ENCODE measurements at regions not wholly inside any gene's neighbourhood (a gene's known extent, or its start where the extent isn't known, plus 50 kb on each side); places are given as distances from the start of the nearest gene placed in this dataset.
A peak's percentile ranks its signal among the peaks of the same experiment; 100 is the strongest.

DNA sequence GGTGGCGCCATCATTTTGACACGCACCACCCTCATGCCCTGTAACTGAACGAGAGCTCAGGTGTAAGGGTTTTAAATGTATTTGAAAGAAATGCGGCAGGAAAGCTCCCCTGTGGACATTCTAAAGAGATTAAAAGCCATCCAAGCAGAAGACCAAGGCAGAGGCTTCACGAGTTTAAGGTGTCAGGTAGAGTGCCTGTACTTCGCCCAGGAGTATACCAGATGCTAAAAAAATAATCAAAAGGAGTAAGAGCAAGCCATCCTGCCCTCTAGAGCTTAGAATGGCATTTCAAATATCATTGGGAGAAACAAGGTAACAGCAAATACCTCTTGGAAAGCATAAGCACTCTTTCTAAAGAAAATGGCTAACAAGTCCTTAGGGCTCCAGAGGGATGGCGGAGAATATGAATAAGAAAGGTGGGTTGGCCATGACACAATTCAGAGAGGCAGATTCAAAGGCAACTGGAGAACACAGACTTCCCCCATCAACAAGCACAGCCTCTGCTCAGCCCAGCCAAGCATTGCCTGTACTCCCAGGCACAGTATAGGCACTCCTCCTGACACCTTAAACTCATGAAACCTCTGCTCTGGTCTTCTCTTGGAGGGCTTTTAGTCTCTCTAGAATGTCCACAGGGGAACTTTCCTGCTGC is 447.6 kb downstream of the SUCLA2 start:
- intact Hi-C loops (cut with DNase I) = no loop called here
- no peak for DNase-seq (ENCODE audit: missing footprints)
- ATAC-seq = no peak

DNA sequence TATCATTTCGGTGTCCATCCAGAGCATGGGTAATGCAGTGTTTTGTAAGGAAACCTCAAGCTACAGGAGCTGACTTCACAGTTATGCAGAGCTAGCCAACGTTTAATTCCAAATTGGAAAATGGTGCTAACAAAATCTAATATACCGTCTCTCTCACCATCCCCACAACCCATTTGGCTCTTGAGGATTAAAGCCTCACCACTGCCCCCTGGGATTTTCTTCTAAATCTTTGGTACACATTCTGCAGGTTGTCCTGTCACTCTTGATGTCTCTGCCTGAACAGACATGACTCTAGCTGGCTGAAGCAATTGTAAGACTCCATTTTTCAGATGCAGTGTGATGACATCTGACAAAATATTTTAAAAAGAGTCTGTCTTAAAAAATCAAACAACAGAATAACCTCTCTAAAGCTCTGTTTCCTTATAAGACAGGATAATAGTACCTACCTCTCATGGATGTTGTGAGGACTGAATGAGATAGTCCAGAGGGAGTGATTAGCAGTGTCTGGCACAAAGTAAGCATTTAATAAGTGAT is 451.8 kb downstream of the SUCLA2 start:
- no peak for ATAC-seq
- intact Hi-C loops (cut with DNase I) = loop anchor here (5.0 kb wide), 2 partner anchors 42 to 122 kb away; no protein-coding TSS in a partner anchor
- no peak for DNase-seq (ENCODE audit: missing footprints)

DNA sequence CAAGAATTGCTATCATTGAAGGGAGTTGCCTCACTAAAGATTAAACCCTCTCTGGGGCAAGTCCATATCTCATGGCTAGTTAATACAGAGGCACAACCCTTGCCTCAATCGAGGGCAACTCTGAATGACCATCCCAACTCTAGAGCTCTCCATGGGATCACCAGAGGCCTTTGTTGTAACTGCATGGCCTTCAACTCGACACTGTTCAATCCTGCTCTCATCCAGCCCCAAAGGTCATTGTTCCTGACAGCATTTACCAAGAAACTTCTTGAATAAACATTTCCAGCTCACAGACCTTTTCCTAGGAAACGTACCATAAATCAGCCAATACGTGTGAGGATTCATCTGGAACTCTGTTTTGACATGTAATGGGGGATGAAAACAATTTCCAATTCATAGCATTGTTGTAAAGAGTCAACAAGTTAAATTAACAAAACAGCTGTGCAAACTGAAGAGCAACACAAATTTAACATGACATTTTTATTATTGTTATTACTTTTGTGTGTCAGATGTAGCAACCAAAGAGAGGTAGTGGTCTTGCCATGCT is 452.7 kb downstream of the SUCLA2 start:
- ATAC-seq = no peak
- intact Hi-C loops (cut with DNase I) = loop anchor here (5.0 kb wide), 2 partner anchors 41 to 121 kb away; no protein-coding TSS in a partner anchor
- no peak for DNase-seq (ENCODE audit: missing footprints)

- ATAC-seq (peak; percentile 91), DNase-seq (ENCODE audit: missing footprints) (no peak)
- intact Hi-C loops (cut with DNase I) = loop anchor here (5.0 kb wide), 2 partner anchors 39 to 119 kb away; no protein-coding TSS in a partner anchor
Measured at GRCh38 chr13:47546391-47547225, 454.5 kb downstream of the SUCLA2 start.

DNA sequence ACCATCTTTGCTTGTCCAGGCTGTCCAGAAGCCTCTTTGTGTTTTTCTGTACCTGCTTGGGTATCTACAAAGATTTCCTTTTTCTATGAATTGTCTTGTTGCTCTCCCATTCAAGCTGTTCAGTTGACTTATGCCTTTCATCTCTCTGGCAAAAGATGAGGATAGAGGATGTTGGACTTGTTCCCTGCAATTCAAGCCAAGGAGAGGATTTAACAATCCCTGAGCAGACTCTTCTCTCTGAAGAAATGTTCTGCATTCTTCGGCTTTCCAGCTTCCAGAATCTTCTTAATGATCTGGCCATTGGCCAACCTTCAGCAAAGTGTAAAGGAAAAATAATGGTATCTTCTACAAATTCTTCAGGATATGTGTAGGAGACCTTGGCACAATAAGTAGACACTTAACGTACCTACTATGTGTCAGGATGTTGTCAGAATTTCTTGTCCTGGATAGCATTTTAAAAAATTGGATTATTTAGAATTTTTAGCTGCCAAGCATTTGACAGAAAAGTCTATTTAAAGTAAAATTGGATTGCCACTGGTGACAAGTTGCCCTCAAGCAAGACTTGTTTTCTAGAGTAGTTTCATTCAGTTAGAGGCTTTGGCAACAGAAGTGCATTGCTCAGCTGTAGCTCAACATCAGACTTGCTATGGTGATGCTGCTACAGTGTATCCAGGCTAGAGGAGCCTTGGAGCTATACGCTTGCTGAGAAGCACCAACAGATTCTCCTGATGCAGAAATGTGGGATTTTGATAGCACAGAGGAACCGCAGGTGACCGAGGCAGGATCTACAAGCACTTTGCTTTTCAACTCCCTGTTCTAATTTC is 455.7 kb downstream of the SUCLA2 start:
- peak; percentile 60 for ATAC-seq
- DNase-seq (ENCODE audit: missing footprints) = no peak
- intact Hi-C loops (cut with DNase I) = loop anchor here (5.0 kb wide), 2 partner anchors 38 to 118 kb away; no protein-coding TSS in a partner anchor

DNA sequence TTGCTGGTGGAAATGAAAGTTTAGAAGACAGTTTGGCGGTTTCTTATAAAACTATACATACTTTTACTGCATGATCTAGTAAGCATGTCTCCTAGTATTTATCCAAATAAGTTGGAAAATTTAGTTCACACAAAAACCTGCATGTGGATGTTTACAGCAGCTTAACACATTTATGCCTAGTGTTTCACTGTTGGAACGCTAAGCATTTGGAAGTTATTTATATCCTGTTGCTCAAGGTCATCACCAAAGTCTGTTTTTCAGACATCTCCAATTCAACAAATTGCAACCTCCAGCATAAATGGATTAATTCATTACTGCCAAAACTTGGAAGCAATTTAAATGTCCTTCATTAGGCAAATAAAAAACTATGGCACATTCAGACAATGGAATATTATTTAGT is 461.8 kb downstream of the SUCLA2 start:
- intact Hi-C loops (cut with DNase I) = no loop called here
- no peak for ATAC-seq
- DNase-seq (ENCODE audit: missing footprints) = no peak

DNA sequence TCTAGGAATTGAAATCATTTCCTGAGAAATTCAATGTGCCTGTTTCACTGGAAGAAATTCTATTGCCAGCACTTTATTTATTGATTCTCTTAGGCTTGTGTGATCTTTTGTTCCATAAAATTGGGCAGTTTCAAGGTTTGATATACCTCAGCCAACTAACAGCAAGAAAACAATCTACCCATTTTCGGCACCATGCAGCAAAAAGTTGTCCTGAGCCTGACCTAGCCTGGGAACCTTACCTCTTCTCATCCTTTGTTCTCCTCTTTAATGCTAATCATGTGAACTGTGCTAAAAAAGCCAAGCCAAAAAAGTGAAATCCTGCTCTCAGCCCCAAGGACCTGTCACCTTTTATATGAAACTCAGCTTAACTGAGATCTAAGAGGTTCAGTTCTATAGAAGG is 477.3 kb downstream of the SUCLA2 start:
- intact Hi-C loops (cut with DNase I) = no loop called here
- DNase-seq (ENCODE audit: missing footprints) (no peak), ATAC-seq (no peak)

GRCh38 chr13:47521890-47522487 is 479.1 kb downstream of the SUCLA2 start:
- peak; percentile 46 for ATAC-seq
- no peak for DNase-seq (ENCODE audit: missing footprints)
- intact Hi-C loops (cut with DNase I) = no loop called here

DNA sequence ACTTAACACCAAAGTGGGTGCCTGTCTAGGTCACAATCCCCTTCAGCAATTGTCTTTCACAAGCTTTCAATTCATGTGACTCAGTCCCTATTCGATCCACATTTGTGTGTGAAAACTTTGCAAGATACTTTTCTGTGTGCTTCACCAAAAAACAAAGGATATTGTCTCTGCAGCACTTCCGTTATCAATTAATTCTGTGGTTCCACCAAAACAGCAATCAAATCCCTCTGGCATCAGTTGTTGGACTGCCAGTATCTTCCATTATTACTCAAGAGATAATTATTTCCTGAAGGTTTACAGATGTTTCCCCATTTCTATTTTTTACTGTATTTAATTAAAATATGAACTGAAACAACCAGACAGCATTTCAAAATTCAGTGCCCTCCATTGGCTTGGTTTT is 481.4 kb downstream of the SUCLA2 start:
- ATAC-seq (no peak), DNase-seq (ENCODE audit: missing footprints) (no peak)
- intact Hi-C loops (cut with DNase I) = no loop called here

GRCh38 chr13:47518530-47518929 is 482.5 kb downstream of the SUCLA2 start:
- DNase-seq (ENCODE audit: missing footprints) = no peak
- intact Hi-C loops (cut with DNase I) = no loop called here
- no peak for ATAC-seq

DNA sequence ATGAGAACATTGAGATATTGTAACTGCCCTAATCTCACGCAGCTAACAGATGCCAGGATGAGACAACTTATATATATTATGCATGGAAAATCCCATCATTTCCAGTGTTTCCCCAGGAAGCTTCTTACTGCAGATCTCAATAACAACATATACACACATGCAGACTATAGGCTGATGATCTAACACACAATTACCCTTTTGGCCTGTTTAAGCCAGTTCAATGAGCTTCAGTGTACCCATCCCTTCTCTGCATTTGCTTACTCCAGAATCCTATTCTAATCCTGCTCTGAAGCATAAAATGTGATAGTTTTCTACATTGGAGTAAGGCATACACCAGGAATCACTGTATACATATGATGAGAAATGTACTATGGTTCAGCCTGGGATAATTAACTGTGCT is 489.4 kb downstream of the SUCLA2 start:
- ATAC-seq (no peak), DNase-seq (ENCODE audit: missing footprints) (no peak)
- intact Hi-C loops (cut with DNase I) = no loop called here

GRCh38 chr13:47508527-47509228 is 492.4 kb downstream of the SUCLA2 start:
- intact Hi-C loops (cut with DNase I) = loop anchor here (5.0 to 10.0 kb wide), 2 partner anchors 39 to 84 kb away; no protein-coding TSS in a partner anchor
- no peak for DNase-seq (ENCODE audit: missing footprints)
- ATAC-seq = peak; percentile 90

DNA sequence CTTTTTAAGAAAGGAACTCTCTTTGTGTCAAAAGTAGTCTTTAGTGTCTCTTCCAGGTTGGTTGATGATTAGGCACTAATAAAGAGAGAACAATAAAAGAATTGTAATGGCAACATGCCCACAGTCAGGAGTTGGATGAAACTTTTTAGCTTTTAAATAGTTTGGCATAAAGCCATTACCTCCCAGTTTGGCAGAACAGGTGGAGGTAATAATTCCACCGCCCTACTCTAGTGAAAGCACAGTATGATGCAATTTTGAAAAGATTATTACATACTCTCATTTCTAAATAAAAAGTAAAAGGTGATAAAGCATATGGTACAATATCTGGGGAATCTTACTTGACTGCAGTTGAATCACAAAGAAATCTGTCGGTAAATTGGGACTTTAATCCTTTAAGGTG is 497.6 kb downstream of the SUCLA2 start:
- ATAC-seq = no peak
- DNase-seq (ENCODE audit: missing footprints) = no peak
- intact Hi-C loops (cut with DNase I) = loop anchor here (10.0 kb wide), 1 partner anchor 79 kb away; no protein-coding TSS in a partner anchor

DNA sequence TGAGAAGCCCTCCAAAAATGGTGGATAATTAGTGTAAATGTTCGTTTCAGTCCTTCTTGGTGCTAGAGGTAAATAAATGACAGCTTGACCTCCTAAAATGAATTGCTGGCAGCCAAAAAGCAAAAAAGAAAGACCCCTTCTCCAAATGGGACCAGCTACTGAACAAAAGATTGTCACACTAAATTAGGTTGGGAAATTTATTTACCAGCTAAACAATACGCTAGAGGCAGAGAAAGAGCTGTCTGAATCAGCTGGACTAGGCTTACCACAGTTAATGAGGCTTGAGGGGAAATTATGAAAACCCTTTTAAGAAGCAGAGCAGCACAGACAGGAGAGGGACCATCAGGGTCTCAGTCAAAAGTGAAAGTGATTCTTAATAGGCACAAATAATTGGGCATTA is 498.9 kb downstream of the SUCLA2 start:
- ATAC-seq = no peak

DNA sequence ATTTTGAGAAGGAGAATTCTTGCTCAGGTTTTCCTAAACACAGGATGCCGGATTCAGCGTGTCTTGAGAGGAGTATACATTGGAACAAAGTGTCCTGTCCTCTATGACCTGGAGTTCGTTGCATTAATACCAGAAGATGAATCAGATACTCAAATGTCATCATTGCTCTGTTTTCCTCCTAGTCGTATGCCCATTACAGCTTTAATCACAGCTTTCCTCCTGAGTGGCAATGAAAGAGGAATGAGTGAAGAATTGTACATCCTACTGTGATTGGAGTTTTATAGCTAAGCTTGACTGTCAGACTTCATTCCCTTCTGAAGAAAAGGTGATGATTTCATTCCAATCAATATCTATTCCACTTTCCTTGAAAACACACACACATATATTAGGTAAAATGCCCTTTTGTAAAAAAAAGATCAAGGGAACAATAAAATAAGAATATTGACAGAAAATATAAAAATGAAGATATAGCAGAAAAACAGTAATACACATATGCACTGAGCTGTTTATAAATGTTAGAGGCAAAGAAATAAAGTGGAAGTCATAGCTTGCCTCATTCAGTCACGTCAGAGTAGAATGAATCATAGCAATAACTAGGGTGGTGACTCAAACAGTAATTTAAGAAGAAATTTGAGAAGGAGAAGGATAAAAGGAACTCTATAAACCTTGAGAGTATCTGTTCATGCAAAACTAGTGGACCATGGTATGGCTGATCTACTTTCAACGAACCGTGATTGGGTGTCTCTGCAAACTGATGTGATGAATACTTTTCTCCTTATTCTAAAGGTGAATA is 501.5 kb downstream of the SUCLA2 start:
- DNase-seq (ENCODE audit: missing footprints) (no peak), ATAC-seq (no peak)
- intact Hi-C loops (cut with DNase I) = loop anchor here (10.0 kb wide), 1 partner anchor 75 kb away; no protein-coding TSS in a partner anchor

More for the DNA sequence above, 498.9 kb downstream of the SUCLA2 start:
- intact Hi-C loops (cut with DNase I) = loop anchor here (10.0 kb wide), 1 partner anchor 77 kb away; no protein-coding TSS in a partner anchor
- no peak for DNase-seq (ENCODE audit: missing footprints)

DNA sequence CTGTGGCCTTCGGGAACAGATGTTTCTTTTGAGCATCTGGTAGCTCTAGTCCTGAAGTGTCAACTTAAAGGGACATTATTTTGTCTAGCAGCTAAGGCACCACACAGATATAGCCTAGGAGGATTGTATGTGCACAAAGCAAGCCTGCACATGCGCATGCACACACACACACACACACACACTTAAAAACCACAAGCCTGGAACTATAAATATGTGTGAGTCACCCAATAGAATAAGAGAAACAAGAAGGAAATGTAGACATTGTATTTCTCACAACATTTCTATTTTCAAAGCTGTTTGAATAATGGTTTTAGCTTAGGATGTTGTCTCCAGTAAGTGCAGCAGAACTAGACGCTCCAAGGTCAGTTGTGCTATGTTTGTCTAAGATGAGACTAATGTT is 516.5 kb downstream of the SUCLA2 start:
- ATAC-seq (no peak), DNase-seq (ENCODE audit: missing footprints) (no peak)
- intact Hi-C loops (cut with DNase I) = no loop called here

DNA sequence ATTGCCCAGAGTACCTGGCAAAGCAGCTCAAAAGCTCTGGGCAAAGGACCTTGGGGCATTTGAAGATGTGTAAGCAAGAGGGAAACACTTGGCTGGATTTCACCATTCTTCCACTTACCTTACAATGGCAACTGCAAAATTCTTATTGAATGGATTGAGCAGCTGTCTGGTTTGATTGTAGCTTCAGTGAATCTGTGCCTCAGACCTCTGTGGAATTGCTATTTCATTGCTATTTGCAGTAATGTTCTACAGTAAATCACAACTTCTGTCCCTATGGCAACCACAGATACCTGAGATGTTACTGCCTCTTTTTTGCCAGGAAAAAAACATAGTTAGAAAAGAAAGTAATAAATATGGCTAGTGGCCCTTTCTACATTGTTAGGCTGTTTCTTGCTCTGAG is 519.5 kb downstream of the SUCLA2 start:
- intact Hi-C loops (cut with DNase I) = no loop called here
- no peak for ATAC-seq
- DNase-seq (ENCODE audit: missing footprints) = no peak
